ENCODE measurements at regions not wholly inside any gene's neighbourhood (a gene's known extent, or its start where the extent isn't known, plus 50 kb on each side); places are given as distances from the start of the nearest gene placed in this dataset.

DNA sequence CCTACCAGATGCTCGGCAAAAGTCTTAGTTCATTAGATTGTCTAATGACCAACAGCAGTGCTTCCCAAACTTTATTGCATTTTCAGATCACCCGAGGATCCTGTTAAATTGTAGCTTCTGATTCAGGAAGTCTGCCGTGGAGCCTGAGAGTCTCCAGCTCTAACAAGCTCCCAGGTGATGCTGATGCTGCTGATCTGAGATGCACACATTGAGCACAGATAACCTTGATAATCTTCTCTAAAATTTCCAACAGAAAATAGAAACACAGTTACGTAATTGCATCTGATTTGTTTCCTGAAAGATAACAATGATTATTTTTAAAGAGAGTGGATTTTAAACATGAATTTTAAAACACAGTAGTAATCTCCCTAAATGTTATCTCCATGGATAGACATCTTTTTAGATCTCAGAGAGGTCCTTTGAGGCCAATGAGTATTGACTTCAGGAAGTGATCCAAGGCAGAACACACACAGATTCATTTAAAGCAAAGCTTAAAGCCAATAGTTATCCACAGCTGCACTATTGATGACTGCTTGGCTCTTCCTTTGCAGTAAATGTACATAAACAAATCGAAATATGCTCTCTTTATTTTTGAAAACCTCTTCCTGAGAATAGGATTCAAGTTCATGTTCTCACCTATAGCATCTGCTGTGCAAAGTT lies 122.8 kb upstream of the TNPO1 start:
- Histone ChIP-seq H3K27me3 (no peaks in the 10 kb centered on the region), H3K36me3 (no peaks in the 10 kb centered on the region), H3K27ac (no peak overlapping the region), H3K9me3 (no peaks in the 10 kb centered on the region), H3K4me3 (no peak overlapping the region), H3K4me1 (ENCODE audit: insufficient read depth) (no peaks in the 10 kb centered on the region)
- TF ChIP-seq POLR2A (IDR thresholded peaks at IDR 0.05) (no peak), EP300 (IDR thresholded peaks at IDR 0.05) (no peak)
- TF ChIP-seq, protein P1, sequence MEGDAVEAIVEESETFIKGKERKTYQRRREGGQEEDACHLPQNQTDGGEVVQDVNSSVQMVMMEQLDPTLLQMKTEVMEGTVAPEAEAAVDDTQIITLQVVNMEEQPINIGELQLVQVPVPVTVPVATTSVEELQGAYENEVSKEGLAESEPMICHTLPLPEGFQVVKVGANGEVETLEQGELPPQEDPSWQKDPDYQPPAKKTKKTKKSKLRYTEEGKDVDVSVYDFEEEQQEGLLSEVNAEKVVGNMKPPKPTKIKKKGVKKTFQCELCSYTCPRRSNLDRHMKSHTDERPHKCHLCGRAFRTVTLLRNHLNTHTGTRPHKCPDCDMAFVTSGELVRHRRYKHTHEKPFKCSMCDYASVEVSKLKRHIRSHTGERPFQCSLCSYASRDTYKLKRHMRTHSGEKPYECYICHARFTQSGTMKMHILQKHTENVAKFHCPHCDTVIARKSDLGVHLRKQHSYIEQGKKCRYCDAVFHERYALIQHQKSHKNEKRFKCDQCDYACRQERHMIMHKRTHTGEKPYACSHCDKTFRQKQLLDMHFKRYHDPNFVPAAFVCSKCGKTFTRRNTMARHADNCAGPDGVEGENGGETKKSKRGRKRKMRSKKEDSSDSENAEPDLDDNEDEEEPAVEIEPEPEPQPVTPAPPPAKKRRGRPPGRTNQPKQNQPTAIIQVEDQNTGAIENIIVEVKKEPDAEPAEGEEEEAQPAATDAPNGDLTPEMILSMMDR (IDR thresholded peaks at IDR 0.05) = no peak
- WGBS, 3 donors = 47 to 57% (median 53%) methylated on average over 5 of the region's 5 CpGs
- no peak for DNase-seq
- intact Hi-C loops (cut with DNase I) = no loop called here

DNA sequence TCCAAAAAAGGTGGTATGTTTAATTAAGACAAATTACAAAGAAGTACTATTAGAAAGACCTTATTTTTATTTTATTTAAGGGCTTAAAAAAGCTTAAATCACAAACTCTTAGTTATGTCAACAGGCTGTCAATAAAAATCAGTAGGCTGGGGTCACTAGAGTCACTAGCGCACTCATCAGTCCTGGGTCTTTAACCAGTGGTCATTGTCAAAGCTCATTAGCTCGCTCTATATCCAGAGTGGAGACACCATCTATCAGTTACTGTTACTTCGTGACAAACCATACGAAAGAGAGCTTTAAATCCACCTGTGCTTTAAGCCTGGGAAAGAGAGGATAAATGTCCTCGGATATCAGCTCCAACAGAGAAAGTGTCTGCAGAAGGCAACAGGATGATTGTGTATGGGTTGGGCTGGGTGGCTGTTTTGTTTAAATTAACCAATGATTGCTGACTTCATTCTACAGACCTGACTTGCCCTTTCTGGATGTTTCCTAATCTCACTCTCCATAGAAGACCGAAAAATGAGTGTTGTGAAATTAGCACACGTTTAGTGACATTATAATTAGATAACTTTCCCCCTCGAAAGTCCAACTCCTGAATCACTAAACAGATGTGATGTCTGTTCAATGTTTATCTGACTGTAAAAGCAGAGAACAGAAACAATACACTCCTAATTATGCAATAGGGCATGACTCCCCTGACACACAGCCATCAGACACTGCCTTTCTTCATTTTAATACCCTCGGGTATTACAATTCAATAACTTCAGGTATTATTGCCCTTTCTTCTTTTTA lies 123.6 kb upstream of the TNPO1 start:
- Histone ChIP-seq H3K4me1 (ENCODE audit: insufficient read depth) (no peaks in the 10 kb centered on the region), H3K9me3 (no peaks in the 10 kb centered on the region), H3K36me3 (no peaks in the 10 kb centered on the region), H3K4me3 (no peak overlapping the region), H3K27me3 (no peaks in the 10 kb centered on the region), H3K27ac (no peak overlapping the region)
- WGBS, 3 donors = 50 to 63% (median 53%) methylated on average over 9 of the region's 9 CpGs
- intact Hi-C loops (cut with DNase I) = no loop called here
- no peak for TF ChIP-seq POLR2A (IDR thresholded peaks at IDR 0.05)
- TF ChIP-seq, protein P1 (IDR thresholded peaks at IDR 0.05) = no peak
- TF ChIP-seq EP300 (IDR thresholded peaks at IDR 0.05) = no peak
- DNase-seq = no peak

DNA sequence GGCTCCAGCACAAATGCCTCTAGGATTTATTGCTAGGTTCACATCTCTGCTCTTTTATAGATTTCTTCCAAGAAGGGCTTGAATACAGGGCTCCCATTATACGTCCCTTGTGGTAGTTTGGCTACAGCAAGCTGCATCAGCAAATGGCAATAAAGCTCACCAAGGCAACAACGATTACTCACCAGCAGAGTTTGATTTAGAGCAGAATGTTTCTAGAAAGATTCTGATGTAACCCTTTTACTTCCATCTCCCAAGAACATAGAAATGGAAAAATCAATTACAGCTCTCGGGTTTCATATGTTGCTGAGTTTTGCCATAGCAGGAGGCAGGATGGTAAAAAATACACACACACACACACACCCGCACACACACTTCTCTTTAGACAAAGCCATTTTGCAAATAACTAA lies 124.2 kb upstream of the TNPO1 start:
- intact Hi-C loops (cut with DNase I) = no loop called here
- no peak overlapping the region for H3K4me3 ChIP-seq
- H3K4me1 ChIP-seq (ENCODE audit: insufficient read depth) = no peaks in the 10 kb centered on the region
- 58 to 66% (median 64%) methylated on average over 4 of the region's 4 CpGs for WGBS, 3 donors
- no peak overlapping the region for H3K27ac ChIP-seq
- no peaks in the 10 kb centered on the region for H3K27me3 ChIP-seq
- DNase-seq = no peak
- H3K36me3 ChIP-seq = no peaks in the 10 kb centered on the region
- no peak for TF ChIP-seq EP300 (IDR thresholded peaks at IDR 0.05)
- TF ChIP-seq, protein P1 (IDR thresholded peaks at IDR 0.05) = no peak
- TF ChIP-seq POLR2A (IDR thresholded peaks at IDR 0.05) = no peak
- no peaks in the 10 kb centered on the region for H3K9me3 ChIP-seq

DNA sequence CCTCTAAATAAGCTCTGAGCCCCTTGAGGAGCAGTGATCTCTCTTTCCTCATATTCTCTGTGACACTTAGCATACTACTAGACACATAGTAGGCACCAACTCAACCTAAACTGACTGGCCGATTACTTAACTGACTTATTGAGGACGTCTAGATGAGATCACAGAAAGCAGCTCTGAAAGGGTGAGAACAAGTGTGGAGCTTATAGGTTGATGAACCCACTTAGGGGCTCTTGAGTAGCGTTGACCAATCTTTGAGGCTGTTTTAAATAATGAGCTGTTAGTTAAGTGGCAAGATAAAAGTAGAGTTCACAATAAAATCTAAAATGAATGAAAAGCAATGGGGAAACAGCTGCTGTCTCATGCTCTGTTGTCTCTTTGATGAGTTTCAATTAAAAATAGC lies 124.7 kb upstream of the TNPO1 start:
- 78 to 84% (median 79%) methylated on average over 3 of the region's 3 CpGs for WGBS, 3 donors
- no peak overlapping the region for H3K4me3 ChIP-seq
- TF ChIP-seq, protein P1 (IDR thresholded peaks at IDR 0.05) = no peak
- TF ChIP-seq POLR2A (IDR thresholded peaks at IDR 0.05) (no peak), EP300 (IDR thresholded peaks at IDR 0.05) (no peak)
- DNase-seq = no peak
- no peaks in the 10 kb centered on the region for H3K27me3 ChIP-seq
- H3K27ac ChIP-seq = no peak overlapping the region
- no peaks in the 10 kb centered on the region for H3K9me3 ChIP-seq
- H3K4me1 ChIP-seq (ENCODE audit: insufficient read depth) = no peaks in the 10 kb centered on the region
- intact Hi-C loops (cut with DNase I) = loop anchor here in 1 of 4 donors (2.0 kb wide), 1 partner anchor 63 kb away; no protein-coding TSS in a partner anchor
- no peaks in the 10 kb centered on the region for H3K36me3 ChIP-seq

All from ovary (tissue), 7 donors.